K562 (cell line): ENCODE measurements at regions not wholly inside any gene's neighbourhood (a gene's known extent, or its start where the extent isn't known, plus 50 kb on each side); places are given as distances from the start of the nearest gene placed in this dataset.

Experiments
- CTCF ChIP-seq, 3 experiments: IDR thresholded peaks in 2 of 3; conservative IDR thresholded peaks in 1 of 3; 2 replicates each; pipeline ENCODE4 v1.5.1; 2011 to 2012; ENCODE audit warnings: low read length in 3 of 3, mild to moderate bottlenecking in 3 of 3, control low read depth in 2 of 3, improper control_type of control experiment in 1 of 3, inconsistent platforms in 1 of 3, low read depth in 1 of 3, mixed read lengths in 1 of 3, moderate library complexity in 1 of 3; ENCODE audit not compliant: insufficient read depth in 2 of 3
- HDAC6 ChIP-seq: IDR thresholded peaks from 2 replicates; pipeline ENCODE4 v1.6.1; 2012; ENCODE audit warnings: low read depth, mild to moderate bottlenecking, control low read depth, inconsistent platforms, low read length, moderate library complexity
- POLR3G ChIP-seq: IDR thresholded peaks from 2 replicates; pipeline ENCODE4 v1.6.1; 2011; ENCODE audit not compliant: insufficient read length, insufficient replicate concordance; ENCODE audit errors: extremely low read depth
- SIX5 ChIP-seq, 2 experiments: IDR thresholded peaks; 2 replicates each; pipeline ENCODE4 v1.6.1; 2011; ENCODE audit warnings: low read length in 2 of 2, borderline replicate concordance in 1 of 2, low read depth in 1 of 2, mild to moderate bottlenecking in 1 of 2, moderate library complexity in 1 of 2; ENCODE audit not compliant: insufficient read depth in 1 of 2
- SMARCE1 ChIP-seq: fragments of 450-650 bp; IDR thresholded peaks from 2 replicates; pipeline ENCODE4 v1.7.1; 2016; ENCODE audit warnings: mild to moderate bottlenecking
- SREBF1 ChIP-seq: fragments of 150-350 bp; IDR thresholded peaks from 2 replicates; pipeline ENCODE4 v1.6.1; 2014; ENCODE audit warnings: antibody characterized with exemption, low read depth, low read length, borderline replicate concordance
- TAF7 ChIP-seq: fragments of 450-650 bp; IDR thresholded peaks from 2 replicates; pipeline ENCODE4 v1.6.1; 2016; ENCODE audit warnings: missing genetic modification characterization, missing compliant biosample characterization
- THAP7 ChIP-seq: fragments of 250-450 bp; sonication (Bioruptor Pico); IDR thresholded peaks from 2 replicates; pipeline ENCODE4 v1.5.0; 2021
- ZNF274 ChIP-seq: IDR thresholded peaks from 2 replicates; pipeline ENCODE4 v1.6.1; 2011; ENCODE audit warnings: low read depth, mild to moderate bottlenecking, low read length, moderate library complexity, borderline replicate concordance

GRCh38 chr5:126683912-126684311, 83.2 kb downstream of the PHAX start:
- TF ChIP-seq HDAC6, result no peak
- TF ChIP-seq POLR3G, result no peak
- TF ChIP-seq TAF7 (tag), result no peak
- no peak for TF ChIP-seq SIX5 (IDR thresholded peaks at IDR 0.05; ENCODE audit: borderline replicate concordance in 1 of 2, insufficient read depth in 1 of 2, low read depth in 1 of 2, low read length in 2 of 2)
- no peak for TF ChIP-seq ZNF274
- TF ChIP-seq SREBF1, result no peak
- TF ChIP-seq THAP7 (CRISPR knock-in tag), result no peak
- no peak for TF ChIP-seq CTCF (IDR thresholded peaks at IDR 0.05 in 2 of 3, conservative IDR thresholded peaks at IDR 0.05 in 1 of 3; ENCODE audit: insufficient read depth in 2 of 3, low read depth in 1 of 3, low read length in 3 of 3)
- TF ChIP-seq SMARCE1, result no peak
